ENCODE measurements at regions not wholly inside any gene's neighbourhood (a gene's known extent, or its start where the extent isn't known, plus 50 kb on each side); places are given as distances from the start of the nearest gene placed in this dataset.
A peak's percentile ranks its signal among the peaks of the same experiment; 100 is the strongest.

DNA sequence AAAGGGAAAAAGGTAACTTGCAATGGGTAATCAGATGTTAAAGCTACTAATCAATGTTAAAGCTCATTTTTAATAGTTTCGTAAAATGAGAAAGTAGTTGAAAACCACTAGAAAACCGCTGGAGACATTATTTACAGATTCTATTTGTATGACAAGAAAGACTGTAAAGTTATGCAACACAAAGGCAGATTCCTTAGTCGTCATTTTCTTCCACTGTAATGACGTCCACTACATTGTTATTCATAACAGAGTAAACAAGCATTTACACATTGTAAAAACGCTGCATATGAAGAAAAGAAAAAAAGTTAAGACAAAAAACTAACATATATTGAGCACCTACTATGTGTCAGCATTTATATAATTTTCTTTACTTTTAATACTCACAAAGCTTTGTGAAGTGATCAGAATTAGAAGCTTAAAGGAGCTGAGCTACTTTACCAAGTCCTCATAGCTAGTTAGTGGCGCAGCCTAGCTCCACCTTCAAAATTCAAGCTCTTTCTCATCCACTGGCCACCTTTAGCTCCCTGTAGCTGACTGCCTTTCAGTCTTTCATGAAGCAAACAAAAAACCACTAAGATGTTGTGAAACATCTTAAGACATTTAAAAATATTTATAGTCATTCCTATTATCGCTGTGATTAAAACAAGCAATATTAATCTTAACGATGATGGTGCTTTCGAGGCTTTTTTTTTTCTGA, 100.1 kb upstream of the CDIN1 start:
- H3K9ac ChIP-seq (ENCODE audit: low read depth, low read length): 0 out of 2 replicates have a peak overlapping the region, but pooled peaks have one; percentile 14
- H3K4me3 ChIP-seq (ENCODE audit: low read length): peak overlapping the region; percentile 32; the same call in 1 of the 2 replicates
- no peak overlapping the region for H3K27ac ChIP-seq (ENCODE audit: low read length)
- peaks cover 8% of the 10 kb centered on the region; the same call in 1 of the 2 replicates for H3K4me1 ChIP-seq (ENCODE audit: insufficient read depth, low read length)
- no peaks in the 10 kb centered on the region for H3K9me3 ChIP-seq (ENCODE audit: insufficient read depth, low read depth, low read length)
- H3K36me3 ChIP-seq (ENCODE audit: insufficient read depth, low read depth, low read length): no peaks in the 10 kb centered on the region
- no peaks in the 10 kb centered on the region for H3K27me3 ChIP-seq (ENCODE audit: insufficient read depth, low read length)

DNA sequence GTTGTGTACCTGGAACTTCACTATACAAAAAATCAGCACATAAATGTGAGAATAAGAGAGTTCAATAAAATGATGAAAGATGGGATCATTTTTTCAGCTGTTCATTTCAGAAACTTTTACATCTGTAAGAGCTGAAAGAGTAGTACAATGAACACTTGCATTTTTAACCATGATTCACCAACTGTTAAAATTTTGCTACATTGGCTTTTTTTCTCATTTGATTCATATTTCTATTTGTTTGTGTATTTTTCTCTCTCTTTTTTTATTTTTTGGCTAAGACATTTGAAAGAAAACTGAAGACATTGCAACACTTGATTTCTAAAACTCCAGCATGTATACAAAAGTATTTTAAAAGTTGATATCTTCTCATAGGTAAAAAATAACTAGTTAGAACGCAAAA, 98.3 kb upstream of the CDIN1 start:
- Histone ChIP-seq H3K4me3 (ENCODE audit: low read length) (no peak overlapping the region), H3K9me3 (ENCODE audit: insufficient read depth, low read depth, low read length) (no peaks in the 10 kb centered on the region), H3K9ac (ENCODE audit: low read depth, low read length) (no peak overlapping the region), H3K36me3 (ENCODE audit: insufficient read depth, low read depth, low read length) (no peaks in the 10 kb centered on the region), H3K4me1 (ENCODE audit: insufficient read depth, low read length) (peaks cover 8% of the 10 kb centered on the region; the same call in 1 of the 2 replicates), H3K27me3 (ENCODE audit: insufficient read depth, low read length) (no peaks in the 10 kb centered on the region), H3K27ac (ENCODE audit: low read length) (no peak overlapping the region)

DNA sequence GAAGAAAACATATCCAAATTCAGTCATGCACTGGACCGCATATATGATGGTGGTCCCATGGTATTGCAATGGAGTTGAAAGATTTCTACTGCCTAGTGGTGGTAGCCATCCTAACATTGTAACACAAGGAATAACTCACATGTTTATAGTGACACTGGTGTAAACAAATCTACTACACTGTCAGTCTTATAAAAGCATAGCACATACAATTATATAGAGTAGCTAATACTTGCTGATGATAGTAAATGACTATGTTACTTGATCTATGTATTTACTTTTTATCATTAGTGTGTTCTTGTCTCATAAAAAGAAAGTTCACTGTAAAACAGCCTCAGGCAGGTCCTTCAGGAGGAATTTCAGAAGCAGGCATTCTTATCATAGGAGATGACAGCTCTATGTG, 96.0 kb upstream of the CDIN1 start:
- Histone ChIP-seq H3K36me3 (ENCODE audit: insufficient read depth, low read depth, low read length) (no peaks in the 10 kb centered on the region), H3K27me3 (ENCODE audit: insufficient read depth, low read length) (no peaks in the 10 kb centered on the region), H3K4me1 (ENCODE audit: insufficient read depth, low read length) (peaks cover 8% of the 10 kb centered on the region; the same call in 1 of the 2 replicates), H3K9ac (ENCODE audit: low read depth, low read length) (no peak overlapping the region), H3K9me3 (ENCODE audit: insufficient read depth, low read depth, low read length) (no peaks in the 10 kb centered on the region), H3K4me3 (ENCODE audit: low read length) (no peak overlapping the region), H3K27ac (ENCODE audit: low read length) (no peak overlapping the region)

DNA sequence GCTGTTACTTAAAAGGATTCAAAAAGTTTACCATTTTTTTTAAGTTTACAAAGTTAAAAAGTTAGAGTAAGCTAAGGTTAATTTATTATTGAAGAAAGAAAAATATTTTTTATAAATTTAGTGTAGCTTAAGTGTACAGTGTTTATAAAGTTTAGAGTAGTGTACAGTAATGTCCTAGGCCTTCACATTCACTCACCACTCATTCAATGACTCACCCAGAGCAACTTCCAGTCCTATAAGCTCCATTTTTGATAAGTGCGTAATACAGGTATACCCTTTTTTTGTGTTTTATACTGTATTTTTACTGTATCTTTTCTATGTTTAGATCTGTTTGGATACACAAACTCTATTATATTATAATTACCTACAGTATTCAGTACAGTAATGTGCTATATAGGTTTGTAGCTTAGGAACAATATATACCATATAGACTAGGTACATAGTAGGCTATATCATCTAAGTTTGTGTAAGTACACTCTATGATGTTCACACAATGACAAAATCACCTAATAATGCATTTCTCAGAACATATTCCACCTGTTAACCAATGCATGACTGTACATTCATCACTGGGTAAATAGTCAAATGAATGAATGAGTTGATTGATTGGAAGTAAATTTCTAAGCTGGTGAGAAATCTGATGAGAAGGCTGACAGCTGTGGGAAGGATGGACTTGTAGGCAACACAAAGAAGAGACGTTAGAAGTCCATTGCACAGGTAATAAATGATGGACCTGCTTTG, 95.2 kb upstream of the CDIN1 start:
- no peaks in the 10 kb centered on the region for H3K27me3 ChIP-seq (ENCODE audit: insufficient read depth, low read length)
- no peak overlapping the region for H3K9ac ChIP-seq (ENCODE audit: low read depth, low read length)
- H3K4me3 ChIP-seq (ENCODE audit: low read length): no peak overlapping the region
- no peak overlapping the region for H3K27ac ChIP-seq (ENCODE audit: low read length)
- no peaks in the 10 kb centered on the region for H3K36me3 ChIP-seq (ENCODE audit: insufficient read depth, low read depth, low read length)
- H3K9me3 ChIP-seq (ENCODE audit: insufficient read depth, low read depth, low read length): no peaks in the 10 kb centered on the region
- peaks cover 3% of the 10 kb centered on the region; the same call in 1 of the 2 replicates for H3K4me1 ChIP-seq (ENCODE audit: insufficient read depth, low read length)

DNA sequence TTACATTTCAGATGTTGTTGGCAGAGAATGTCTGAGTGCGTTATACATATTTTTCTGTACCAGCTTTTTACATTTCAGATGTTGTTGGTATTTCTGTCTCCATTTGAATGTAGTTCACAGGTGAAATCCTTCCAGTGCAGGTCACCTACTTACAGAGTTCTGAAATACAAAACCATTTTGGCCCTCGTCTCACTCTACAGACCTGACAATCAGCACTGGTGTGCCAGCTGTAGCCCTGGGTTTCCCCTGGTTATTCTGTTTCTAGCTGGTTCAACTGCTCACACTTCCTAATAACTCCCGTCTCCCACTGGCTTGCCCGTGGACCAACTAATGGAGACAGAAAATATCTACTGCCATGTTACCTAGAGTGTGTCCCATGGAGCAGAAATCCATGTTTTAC, 87.5 kb upstream of the CDIN1 start:
- H3K9ac ChIP-seq (ENCODE audit: low read depth, low read length): no peak overlapping the region
- no peaks in the 10 kb centered on the region for H3K9me3 ChIP-seq (ENCODE audit: insufficient read depth, low read depth, low read length)
- H3K36me3 ChIP-seq (ENCODE audit: insufficient read depth, low read depth, low read length): no peaks in the 10 kb centered on the region
- H3K27ac ChIP-seq (ENCODE audit: low read length): no peak overlapping the region
- no peaks in the 10 kb centered on the region for H3K27me3 ChIP-seq (ENCODE audit: insufficient read depth, low read length)
- H3K4me3 ChIP-seq (ENCODE audit: low read length): no peak overlapping the region
- no peaks in the 10 kb centered on the region for H3K4me1 ChIP-seq (ENCODE audit: insufficient read depth, low read length)

DNA sequence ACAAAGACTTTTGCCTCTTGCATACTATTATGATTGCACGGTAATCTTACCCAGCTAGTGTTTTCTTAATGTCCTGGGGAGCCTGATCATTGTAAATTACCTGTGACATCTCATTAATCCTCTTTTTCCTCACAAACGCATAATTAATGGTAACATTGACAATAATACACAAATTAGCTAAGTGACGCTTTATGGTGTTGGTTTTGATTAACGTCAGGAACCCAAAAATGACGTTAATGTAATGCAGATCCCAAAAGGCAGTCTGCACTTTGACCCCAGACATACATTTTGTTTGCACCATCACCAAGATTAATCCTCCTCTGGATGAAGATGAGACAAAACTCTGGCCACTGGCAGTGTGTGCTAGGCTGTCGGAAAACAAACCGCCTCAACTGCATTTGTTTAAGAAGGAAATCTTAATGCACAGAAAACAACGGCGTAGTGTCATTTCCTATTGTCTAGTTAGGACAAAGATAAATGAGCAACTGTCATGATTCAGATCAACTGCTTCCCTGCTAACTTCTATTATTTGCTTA, 83.9 kb upstream of the CDIN1 start:
- Histone ChIP-seq H3K27ac (ENCODE audit: low read length) (no peak overlapping the region), H3K4me3 (ENCODE audit: low read length) (no peak overlapping the region), H3K27me3 (ENCODE audit: insufficient read depth, low read length) (no peaks in the 10 kb centered on the region), H3K4me1 (ENCODE audit: insufficient read depth, low read length) (no peaks in the 10 kb centered on the region), H3K9ac (ENCODE audit: low read depth, low read length) (no peak overlapping the region), H3K36me3 (ENCODE audit: insufficient read depth, low read depth, low read length) (no peaks in the 10 kb centered on the region), H3K9me3 (ENCODE audit: insufficient read depth, low read depth, low read length) (no peaks in the 10 kb centered on the region)

DNA sequence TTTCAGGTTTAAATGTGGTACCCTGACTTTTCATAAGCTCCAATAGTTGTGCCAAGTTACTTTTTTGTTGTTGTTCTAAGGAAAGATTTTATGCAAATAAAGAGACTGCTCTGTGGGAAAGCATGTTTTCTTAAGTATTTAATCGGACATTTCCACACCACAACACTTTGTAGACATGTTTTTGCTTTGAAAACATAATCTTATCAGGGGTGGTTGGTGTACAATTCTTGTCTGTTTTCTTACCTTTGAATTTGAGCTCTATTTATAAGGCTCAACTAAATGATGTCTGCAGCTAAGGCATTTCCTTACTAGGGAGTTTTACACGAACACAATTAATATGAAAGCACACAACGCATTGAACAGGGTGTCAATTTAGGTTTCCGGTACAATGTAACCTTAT, 81.5 kb upstream of the CDIN1 start:
- no peak overlapping the region for H3K9ac ChIP-seq (ENCODE audit: low read depth, low read length)
- H3K9me3 ChIP-seq (ENCODE audit: insufficient read depth, low read depth, low read length): no peaks in the 10 kb centered on the region
- no peaks in the 10 kb centered on the region for H3K4me1 ChIP-seq (ENCODE audit: insufficient read depth, low read length)
- H3K4me3 ChIP-seq (ENCODE audit: low read length): no peak overlapping the region
- no peaks in the 10 kb centered on the region for H3K27me3 ChIP-seq (ENCODE audit: insufficient read depth, low read length)
- H3K27ac ChIP-seq (ENCODE audit: low read length): no peak overlapping the region
- H3K36me3 ChIP-seq (ENCODE audit: insufficient read depth, low read depth, low read length): no peaks in the 10 kb centered on the region

DNA sequence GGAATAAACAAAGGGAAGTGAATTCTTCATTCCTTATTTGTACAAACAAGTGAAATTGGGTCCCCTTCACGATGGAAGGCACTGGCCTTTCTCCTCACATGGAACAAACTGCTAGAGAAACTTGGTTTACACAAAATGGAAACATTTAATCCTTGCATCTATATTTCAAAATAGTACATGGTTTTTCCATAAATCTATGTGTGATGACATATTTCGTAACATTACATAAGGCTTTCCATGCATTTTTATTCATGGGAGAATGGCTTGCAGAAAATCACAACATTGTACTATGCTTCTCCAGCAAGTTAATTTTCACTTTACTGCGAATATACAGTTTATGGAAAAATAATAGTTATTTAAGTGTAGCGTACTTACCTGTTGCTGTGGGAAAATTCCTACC, 81.0 kb upstream of the CDIN1 start:
- Histone ChIP-seq H3K9ac (ENCODE audit: low read depth, low read length) (no peak overlapping the region), H3K4me1 (ENCODE audit: insufficient read depth, low read length) (no peaks in the 10 kb centered on the region), H3K27ac (ENCODE audit: low read length) (no peak overlapping the region), H3K4me3 (ENCODE audit: low read length) (no peak overlapping the region), H3K27me3 (ENCODE audit: insufficient read depth, low read length) (no peaks in the 10 kb centered on the region), H3K36me3 (ENCODE audit: insufficient read depth, low read depth, low read length) (no peaks in the 10 kb centered on the region), H3K9me3 (ENCODE audit: insufficient read depth, low read depth, low read length) (no peaks in the 10 kb centered on the region)

DNA sequence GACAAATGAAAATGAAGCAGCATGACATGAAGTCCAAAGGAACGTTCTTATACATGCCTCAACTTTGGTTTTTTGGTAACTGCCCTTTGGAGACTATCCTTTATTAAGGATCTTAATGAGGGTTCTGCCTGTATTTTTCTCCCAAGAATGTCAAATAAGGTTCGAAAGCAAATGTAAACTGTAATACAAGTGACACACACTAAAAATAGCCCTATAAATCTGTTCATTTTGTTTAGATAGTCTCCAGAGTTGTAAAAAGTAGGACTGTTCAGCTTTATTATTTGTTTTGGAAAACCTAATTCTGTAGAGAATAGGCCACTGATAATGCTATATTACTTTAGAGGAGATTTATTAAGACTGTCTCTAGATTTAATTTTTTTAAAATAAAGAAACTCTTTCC, 80.5 kb upstream of the CDIN1 start:
- no peaks in the 10 kb centered on the region for H3K36me3 ChIP-seq (ENCODE audit: insufficient read depth, low read depth, low read length)

DNA sequence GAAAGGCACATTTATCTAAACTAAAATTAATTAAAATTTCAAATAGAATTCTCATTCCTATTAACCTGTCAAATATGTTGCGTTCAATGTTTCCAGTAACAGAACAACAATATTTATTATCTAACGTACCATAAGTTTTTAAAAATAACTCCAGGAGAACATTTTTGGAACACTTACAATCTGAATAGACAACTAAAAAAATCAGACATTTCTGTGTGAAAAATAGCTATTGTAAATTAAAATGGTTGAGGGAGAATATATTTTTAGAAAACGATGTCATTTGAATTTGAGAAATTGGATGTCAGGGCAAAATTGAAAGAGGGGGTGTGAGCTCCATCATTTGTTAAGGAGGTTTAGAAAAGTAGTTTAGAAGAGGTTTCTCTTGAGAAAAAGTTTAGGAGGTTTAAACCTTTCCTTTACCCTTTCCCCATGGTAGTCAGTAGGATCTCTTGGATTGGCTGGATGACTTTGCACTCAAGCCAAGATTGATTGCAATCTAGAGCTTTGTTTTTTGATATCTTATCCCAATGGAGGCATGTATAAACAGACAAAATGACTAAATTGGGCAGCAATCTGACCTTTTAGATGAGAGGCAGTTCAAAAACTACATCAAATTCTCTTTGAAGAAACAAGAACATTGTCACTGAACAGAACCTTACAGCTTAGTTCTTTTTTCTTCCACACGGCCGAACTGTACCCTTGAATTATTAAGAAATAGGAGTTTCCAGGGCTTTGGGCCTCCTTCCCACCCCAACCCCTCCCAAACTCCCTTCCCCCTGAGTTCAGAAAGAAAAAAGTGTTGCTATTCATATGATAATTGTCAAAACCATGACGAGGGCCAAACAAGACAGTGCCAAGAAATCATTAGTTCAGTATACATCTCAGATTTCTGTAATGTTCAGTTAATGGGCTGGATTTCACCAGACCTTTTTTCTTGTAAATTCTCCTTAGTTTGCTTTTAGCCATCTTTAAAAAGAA, 79.7 kb upstream of the CDIN1 start:
- no peaks in the 10 kb centered on the region for H3K9me3 ChIP-seq (ENCODE audit: insufficient read depth, low read depth, low read length)
- no peaks in the 10 kb centered on the region for H3K27me3 ChIP-seq (ENCODE audit: insufficient read depth, low read length)
- H3K4me3 ChIP-seq (ENCODE audit: low read length): no peak overlapping the region
- no peak overlapping the region for H3K27ac ChIP-seq (ENCODE audit: low read length)
- no peak overlapping the region for H3K9ac ChIP-seq (ENCODE audit: low read depth, low read length)
- no peaks in the 10 kb centered on the region for H3K4me1 ChIP-seq (ENCODE audit: insufficient read depth, low read length)
- H3K36me3 ChIP-seq (ENCODE audit: insufficient read depth, low read depth, low read length): no peaks in the 10 kb centered on the region

More for the DNA sequence above, 80.5 kb upstream of the CDIN1 start:
- Histone ChIP-seq H3K27ac (ENCODE audit: low read length) (no peak overlapping the region), H3K27me3 (ENCODE audit: insufficient read depth, low read length) (no peaks in the 10 kb centered on the region), H3K9ac (ENCODE audit: low read depth, low read length) (no peak overlapping the region), H3K4me3 (ENCODE audit: low read length) (no peak overlapping the region), H3K4me1 (ENCODE audit: insufficient read depth, low read length) (no peaks in the 10 kb centered on the region), H3K9me3 (ENCODE audit: insufficient read depth, low read depth, low read length) (no peaks in the 10 kb centered on the region)

DNA sequence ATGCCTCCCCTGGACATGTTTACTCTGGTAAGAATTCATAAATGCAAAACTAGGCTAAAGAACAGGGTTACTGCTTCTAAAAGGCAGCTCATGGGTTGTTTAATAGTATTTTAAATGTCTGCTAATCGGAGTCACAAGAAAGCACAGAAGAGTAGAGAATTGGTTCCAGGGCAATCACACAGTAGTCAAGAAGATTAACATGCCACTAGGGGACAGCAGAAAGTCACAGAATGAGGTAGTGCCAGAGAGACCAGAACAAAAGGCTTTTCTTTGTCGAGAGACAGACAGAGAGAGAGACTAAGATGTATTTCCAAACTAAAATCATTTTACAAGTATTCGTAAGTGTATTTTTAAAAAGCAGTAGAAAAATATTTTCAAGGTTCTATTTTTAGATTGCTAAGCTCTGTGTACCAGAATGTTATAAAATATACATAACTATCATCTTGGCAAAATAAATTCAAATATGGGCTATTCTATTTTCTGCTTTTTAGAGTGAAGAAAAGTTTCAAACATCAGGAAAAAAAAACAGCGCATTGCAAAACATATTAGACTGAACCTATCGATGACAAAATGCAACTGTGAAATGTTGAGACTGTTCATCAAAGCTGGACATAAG, 78.3 kb upstream of the CDIN1 start:
- no peaks in the 10 kb centered on the region for H3K9me3 ChIP-seq (ENCODE audit: insufficient read depth, low read depth, low read length)
- no peak overlapping the region for H3K4me3 ChIP-seq (ENCODE audit: low read length)
- no peak overlapping the region for H3K9ac ChIP-seq (ENCODE audit: low read depth, low read length)
- no peaks in the 10 kb centered on the region for H3K27me3 ChIP-seq (ENCODE audit: insufficient read depth, low read length)
- H3K27ac ChIP-seq (ENCODE audit: low read length): no peak overlapping the region
- no peaks in the 10 kb centered on the region for H3K36me3 ChIP-seq (ENCODE audit: insufficient read depth, low read depth, low read length)
- H3K4me1 ChIP-seq (ENCODE audit: insufficient read depth, low read length): no peaks in the 10 kb centered on the region

Data from iPS-20b (cell line).